HL-60 (cell line): ENCODE measurements at regions not wholly inside any gene's neighbourhood (a gene's known extent, or its start where the extent isn't known, plus 50 kb on each side); places are given as distances from the start of the nearest gene placed in this dataset.

Source experiments
- DNase-seq, 2 experiments: peaks; one replicate each; pipeline ENCODE4 v3.0.0-alpha.2; 2010 to 2020; ENCODE audit warnings: low read depth in 1 of 2, low spot score in 1 of 2
- H3K27ac ChIP-seq: fragments of 250-450 bp; sonication (Bioruptor Pico); replicated peaks from 2 replicates; pipeline ENCODE4 v1.5.1; 2020; ENCODE audit warnings: mild to moderate bottlenecking, moderate library complexity
- H3K27me3 ChIP-seq: fragments of 250-450 bp; sonication (Bioruptor Pico); 2 replicates; pipeline ENCODE4 v1.5.1; 2021; ENCODE audit warnings: mild to moderate bottlenecking, moderate library complexity; ENCODE audit not compliant: insufficient read depth, poor library complexity, severe bottlenecking
- H3K4me3 ChIP-seq: replicated peaks from 2 replicates; pipeline ENCODE4 v1.5.1; 2011; ENCODE audit warnings: mild to moderate bottlenecking, control low read depth, low read length; ENCODE audit not compliant: insufficient read depth
- CTCF ChIP-seq: IDR thresholded peaks from one replicate; pipeline ENCODE4 v1.5.1; 2011; ENCODE audit warnings: low read length, control low read depth, inconsistent platforms; ENCODE audit not compliant: insufficient read depth
- GABPA ChIP-seq: IDR thresholded peaks from 2 replicates; pipeline ENCODE4 v1.6.1; 2012; ENCODE audit warnings: low read depth
- POLR2AphosphoS5 ChIP-seq: IDR thresholded peaks from 2 replicates; pipeline ENCODE4 v1.6.1; 2012; ENCODE audit warnings: low read depth
- REST ChIP-seq: IDR thresholded peaks from 2 replicates; pipeline ENCODE4 v1.6.1; 2012; ENCODE audit warnings: low read depth; ENCODE audit not compliant: insufficient replicate concordance
- SPI1 ChIP-seq: IDR thresholded peaks from 2 replicates; pipeline ENCODE4 v1.6.1; 2012; ENCODE audit warnings: low read depth, mild to moderate bottlenecking, borderline replicate concordance

- Histone ChIP-seq H3K27me3 (no peaks in the 10 kb centered on the region), H3K4me3 (no peak overlapping the region), H3K27ac (no peak overlapping the region)
- no peak for TF ChIP-seq CTCF
- no peak for TF ChIP-seq POLR2AphosphoS5
- TF ChIP-seq REST, result no peak
- TF ChIP-seq GABPA, result no peak
- TF ChIP-seq SPI1, result no peak
- DNase-seq, result no peak
These were observed 302.1 kb downstream of the NSUN3 start for GRCh38 chr3:94365006-94365405.

GRCh38 chr3:94372026-94372425 lies 309.2 kb downstream of the NSUN3 start:
- Histone ChIP-seq H3K27ac (no peak overlapping the region), H3K27me3 (no peaks in the 10 kb centered on the region), H3K4me3 (no peak overlapping the region)
- no peak for DNase-seq
- TF ChIP-seq REST (no peak), POLR2AphosphoS5 (no peak), GABPA (no peak), SPI1 (no peak), CTCF (no peak)

- no peak overlapping the region for H3K27ac ChIP-seq
- H3K27me3 ChIP-seq, result no peaks in the 10 kb centered on the region
- H3K4me3 ChIP-seq, result no peak overlapping the region
- TF ChIP-seq SPI1 (no peak), GABPA (no peak), REST (no peak), POLR2AphosphoS5 (no peak), CTCF (no peak)
- no peak for DNase-seq
These were observed 310.6 kb downstream of the NSUN3 start for GRCh38 chr3:94373456-94373855.
